Peyer's patch (tissue), 4 donors: ENCODE measurements at regions not wholly inside any gene's neighbourhood (a gene's known extent, or its start where the extent isn't known, plus 50 kb on each side); places are given as distances from the start of the nearest gene placed in this dataset.

Experiments
- POLR2A ChIP-seq, 2 donors: fragments of 450-650 bp; IDR thresholded peaks; one replicate each; pipeline ENCODE4 v1.5.1; 2017; ENCODE audit warnings: antibody characterized with exemption in 2 of 2, mild to moderate bottlenecking in 2 of 2, moderate library complexity in 2 of 2
- TF ChIP-seq, protein P1 (sequence below), 6 experiments: fragments of 450-650 bp in 4 of 6; fragments of 200-600 bp in 2 of 6; sonication (generic) in 1 of 6; IDR thresholded peaks; one replicate each; pipeline ENCODE4 v1.5.1; 2017 to 2019; ENCODE audit warnings: antibody characterized with exemption in 6 of 6, mild to moderate bottlenecking in 3 of 6, moderate library complexity in 1 of 6

DNA sequence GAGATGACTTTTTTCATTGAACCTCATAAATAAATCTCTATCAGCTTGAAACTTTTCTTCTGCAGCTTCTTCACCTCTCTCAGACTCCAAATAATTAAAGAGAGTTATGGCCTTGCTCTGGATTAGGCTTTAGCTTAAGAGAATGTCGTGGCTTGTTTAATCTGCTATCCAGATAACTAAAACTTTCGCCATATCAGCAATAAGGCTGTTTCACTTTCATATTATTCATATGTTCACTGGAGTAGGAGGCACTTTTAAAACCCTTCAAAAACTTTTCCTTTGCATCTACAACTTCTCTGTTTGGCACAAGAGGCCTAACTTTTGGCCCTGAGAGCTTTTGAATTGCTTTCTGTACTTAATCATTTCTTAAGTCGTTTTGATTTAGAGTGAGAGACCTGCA is 386.9 kb upstream of the FAM174A start:
- TF ChIP-seq, protein P1, sequence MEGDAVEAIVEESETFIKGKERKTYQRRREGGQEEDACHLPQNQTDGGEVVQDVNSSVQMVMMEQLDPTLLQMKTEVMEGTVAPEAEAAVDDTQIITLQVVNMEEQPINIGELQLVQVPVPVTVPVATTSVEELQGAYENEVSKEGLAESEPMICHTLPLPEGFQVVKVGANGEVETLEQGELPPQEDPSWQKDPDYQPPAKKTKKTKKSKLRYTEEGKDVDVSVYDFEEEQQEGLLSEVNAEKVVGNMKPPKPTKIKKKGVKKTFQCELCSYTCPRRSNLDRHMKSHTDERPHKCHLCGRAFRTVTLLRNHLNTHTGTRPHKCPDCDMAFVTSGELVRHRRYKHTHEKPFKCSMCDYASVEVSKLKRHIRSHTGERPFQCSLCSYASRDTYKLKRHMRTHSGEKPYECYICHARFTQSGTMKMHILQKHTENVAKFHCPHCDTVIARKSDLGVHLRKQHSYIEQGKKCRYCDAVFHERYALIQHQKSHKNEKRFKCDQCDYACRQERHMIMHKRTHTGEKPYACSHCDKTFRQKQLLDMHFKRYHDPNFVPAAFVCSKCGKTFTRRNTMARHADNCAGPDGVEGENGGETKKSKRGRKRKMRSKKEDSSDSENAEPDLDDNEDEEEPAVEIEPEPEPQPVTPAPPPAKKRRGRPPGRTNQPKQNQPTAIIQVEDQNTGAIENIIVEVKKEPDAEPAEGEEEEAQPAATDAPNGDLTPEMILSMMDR (IDR thresholded peaks at IDR 0.05): no peak
- no peak for TF ChIP-seq POLR2A (IDR thresholded peaks at IDR 0.05)
